Esophagus muscularis mucosa (tissue), 4 donors: ENCODE measurements at regions not wholly inside any gene's neighbourhood (a gene's known extent, or its start where the extent isn't known, plus 50 kb on each side); places are given as distances from the start of the nearest gene placed in this dataset.
A peak's percentile ranks its signal among the peaks of the same experiment; 100 is the strongest.

ENCODE experiments used
- DNase-seq: peaks from one replicate; pipeline ENCODE4 v3.0.0-alpha.2; 2017; ENCODE audit errors: extremely low spot score
- H3K27ac ChIP-seq, 4 donors: fragments of 200-600 bp; sonication (generic); replicated peaks in 1 of 4; 1 replicate in 3 of 4; 2 replicates in 1 of 4; pipeline ENCODE4 v1.5.1; 2016 to 2019; ENCODE audit warnings: mild to moderate bottlenecking in 1 of 4
- H3K27me3 ChIP-seq, 4 donors: fragments of 200-600 bp; sonication (generic); one replicate each; pipeline versions ENCODE4 v1.5.1 to v1.6.0; 2016 to 2019
- H3K36me3 ChIP-seq, 4 donors: fragments of 200-600 bp; sonication (generic); one replicate each; pipeline ENCODE4 v1.5.1; 2016 to 2019
- H3K4me1 ChIP-seq, 4 donors: fragments of 200-600 bp; sonication (generic); one replicate each; pipeline ENCODE4 v1.5.1; 2016 to 2019
- H3K4me3 ChIP-seq, 4 donors: fragments of 200-600 bp; sonication (generic); 1 replicate in 2 of 4; 2 replicates in 2 of 4; pipeline ENCODE4 v1.5.1; 2016 to 2019; ENCODE audit warnings: mild to moderate bottlenecking in 4 of 4, moderate library complexity in 1 of 4
- H3K9me3 ChIP-seq, 4 donors: fragments of 200-600 bp; sonication (generic); 1 replicate in 3 of 4; 2 replicates in 1 of 4; pipeline ENCODE4 v1.5.1; 2016 to 2019
- CTCF ChIP-seq, 3 experiments: fragments of 200-600 bp in 2 of 3; fragments of 450-650 bp in 1 of 3; sonication (generic) in 2 of 3; IDR thresholded peaks; one replicate each; pipeline ENCODE4 v1.5.1; 2017 to 2019; ENCODE audit warnings: antibody characterized with exemption in 3 of 3, mild to moderate bottlenecking in 2 of 3, moderate library complexity in 1 of 3
- EP300 ChIP-seq: sonication (generic); formaldehyde crosslinking; IDR thresholded peaks from one replicate; pipeline ENCODE4 v1.6.1; 2017; ENCODE audit warnings: antibody characterized with exemption
- POLR2A ChIP-seq: fragments of 450-650 bp; IDR thresholded peaks from one replicate; pipeline ENCODE4 v1.6.1; 2017; ENCODE audit warnings: antibody characterized with exemption, moderate library complexity, mild to moderate bottlenecking, low read depth
- POLR2AphosphoS5 ChIP-seq, 2 donors: sonication (generic); formaldehyde crosslinking; IDR thresholded peaks; one replicate each; pipeline ENCODE4 v1.6.1; 2017; ENCODE audit warnings: antibody characterized with exemption in 2 of 2
- WGBS: methylation state at CpG from one replicate; pipeline ENCODE4 v1.1.5; 2018; 5-methylcytosine and 5-hydroxymethylcytosine counted together
- intact Hi-C: fragments of 100-400 bp; cut with DNase I; formaldehyde crosslinking; loops from one replicate; pipeline ENCODE4 v1.15.1; 2023

- WGBS: 93% methylated on average over 1 of the region's 1 CpG
- Histone ChIP-seq H3K4me1 (peaks cover 24 to 63% (median 59%) of the 10 kb centered on the region in 4 donors), H3K27me3 (no peaks in the 10 kb centered on the region), H3K4me3 (no peak overlapping the region), H3K36me3 (no peaks in the 10 kb centered on the region), H3K9me3 (no peaks in the 10 kb centered on the region), H3K27ac (peak overlapping the region; percentile 83 to 86 (median 86))
- DNase-seq: no peak
- TF ChIP-seq POLR2A (no peak), EP300 (no peak), CTCF (IDR thresholded peaks at IDR 0.05) (no peak), POLR2AphosphoS5 (IDR thresholded peaks at IDR 0.05) (no peak)
- intact Hi-C loops: no loop called here
Measured at GRCh38 chr5:67305401-67305800, 108.8 kb upstream of the CD180 start.

GRCh38 chr5:67303356-67303755 lies 106.8 kb upstream of the CD180 start:
- no peak overlapping the region for H3K4me3 ChIP-seq
- 87% methylated on average over 3 of the region's 3 CpGs for WGBS
- TF ChIP-seq CTCF (IDR thresholded peaks at IDR 0.05) (no peak), POLR2AphosphoS5 (IDR thresholded peaks at IDR 0.05) (no peak), POLR2A (no peak), EP300 (no peak)
- intact Hi-C loops: no loop called here
- no peak for DNase-seq
- no peaks in the 10 kb centered on the region for H3K27me3 ChIP-seq
- no peaks in the 10 kb centered on the region for H3K9me3 ChIP-seq
- no peaks in the 10 kb centered on the region for H3K36me3 ChIP-seq
- peak overlapping the region; percentile 83 to 86 (median 86) for H3K27ac ChIP-seq
- H3K4me1 ChIP-seq: peaks cover 30 to 82% (median 77%) of the 10 kb centered on the region in 4 donors

- 28% methylated on average over 8 of the region's 8 CpGs for WGBS
- peak overlapping the region; percentile 83 to 86 (median 86) for H3K27ac ChIP-seq
- H3K4me1 ChIP-seq: peaks cover 30 to 82% (median 71%) of the 10 kb centered on the region in 4 donors
Measured at GRCh38 chr5:67301285-67301903, 104.8 kb upstream of the CD180 start.

GRCh38 chr5:67300326-67300725 lies 103.7 kb upstream of the CD180 start:
- intact Hi-C loops: no loop called here
- WGBS: 79% methylated on average over 2 of the region's 2 CpGs
- no peaks in the 10 kb centered on the region for H3K27me3 ChIP-seq
- TF ChIP-seq POLR2A: no peak
- no peak for TF ChIP-seq CTCF (IDR thresholded peaks at IDR 0.05)
- no peak for TF ChIP-seq POLR2AphosphoS5 (IDR thresholded peaks at IDR 0.05)
- no peak for TF ChIP-seq EP300
- peaks cover 19 to 72% (median 61%) of the 10 kb centered on the region in 4 donors for H3K4me1 ChIP-seq
- no peaks in the 10 kb centered on the region for H3K36me3 ChIP-seq
- H3K9me3 ChIP-seq: no peaks in the 10 kb centered on the region
- DNase-seq: no peak
- H3K4me3 ChIP-seq: no peak overlapping the region
- H3K27ac ChIP-seq: peak overlapping the region; percentile 83 to 86 (median 86)

More at GRCh38 chr5:67301285-67301903, 104.8 kb upstream of the CD180 start:
- Histone ChIP-seq H3K27me3 (no peaks in the 10 kb centered on the region), H3K9me3 (no peaks in the 10 kb centered on the region), H3K36me3 (no peaks in the 10 kb centered on the region), H3K4me3 (no peak overlapping the region)
- intact Hi-C loops: no loop called here
- DNase-seq: peak; percentile 95
- TF ChIP-seq POLR2AphosphoS5 (IDR thresholded peaks at IDR 0.05) (peak; percentile 77 to 89), POLR2A (no peak)

- peaks cover 18 to 70% (median 57%) of the 10 kb centered on the region in 4 donors for H3K4me1 ChIP-seq
Measured at GRCh38 chr5:67299231-67299735, 102.7 kb upstream of the CD180 start.

More at GRCh38 chr5:67299231-67299735, 102.7 kb upstream of the CD180 start:
- Histone ChIP-seq H3K36me3 (no peaks in the 10 kb centered on the region), H3K27me3 (no peaks in the 10 kb centered on the region), H3K9me3 (no peaks in the 10 kb centered on the region), H3K4me3 (no peak overlapping the region), H3K27ac (peak overlapping the region; percentile 83 to 86 (median 86))
- DNase-seq: no peak
- 50% methylated on average over 2 of the region's 2 CpGs for WGBS
- intact Hi-C loops: no loop called here
- no peak for TF ChIP-seq POLR2AphosphoS5 (IDR thresholded peaks at IDR 0.05)
- TF ChIP-seq CTCF (IDR thresholded peaks at IDR 0.05): no peak
- TF ChIP-seq EP300: no peak
- no peak for TF ChIP-seq POLR2A
